ENCODE measurements at regions not wholly inside any gene's neighbourhood (a gene's known extent, or its start where the extent isn't known, plus 50 kb on each side); places are given as distances from the start of the nearest gene placed in this dataset.

GRCh38 chr16:6993544-6993943, 339.1 kb upstream of the RBFOX1 start:
- no peak for FAIRE-seq

GRCh38 chr16:6988846-6989245, 343.8 kb upstream of the RBFOX1 start:
- FAIRE-seq, result no peak

- FAIRE-seq, result no peak
Observed at GRCh38 chr16:6977916-6978315, 354.7 kb upstream of the RBFOX1 start.

GRCh38 chr16:6977291-6977690, 355.4 kb upstream of the RBFOX1 start:
- no peak for FAIRE-seq

DNA sequence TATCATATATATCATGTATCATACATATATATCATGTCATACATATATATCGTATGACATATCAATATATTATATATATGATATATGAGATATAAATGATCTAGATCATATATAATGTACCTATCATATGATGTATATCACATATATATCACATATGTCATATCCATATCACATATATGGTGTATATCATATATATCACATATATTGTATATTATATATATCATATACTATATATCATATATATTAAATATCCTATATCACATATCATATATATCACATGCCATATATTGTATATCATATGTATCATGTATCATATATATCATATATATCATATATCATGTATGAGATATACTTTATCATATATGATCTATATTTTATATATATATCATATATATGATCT, 355.9 kb upstream of the RBFOX1 start:
- FAIRE-seq, result peak; percentile 29

DNA sequence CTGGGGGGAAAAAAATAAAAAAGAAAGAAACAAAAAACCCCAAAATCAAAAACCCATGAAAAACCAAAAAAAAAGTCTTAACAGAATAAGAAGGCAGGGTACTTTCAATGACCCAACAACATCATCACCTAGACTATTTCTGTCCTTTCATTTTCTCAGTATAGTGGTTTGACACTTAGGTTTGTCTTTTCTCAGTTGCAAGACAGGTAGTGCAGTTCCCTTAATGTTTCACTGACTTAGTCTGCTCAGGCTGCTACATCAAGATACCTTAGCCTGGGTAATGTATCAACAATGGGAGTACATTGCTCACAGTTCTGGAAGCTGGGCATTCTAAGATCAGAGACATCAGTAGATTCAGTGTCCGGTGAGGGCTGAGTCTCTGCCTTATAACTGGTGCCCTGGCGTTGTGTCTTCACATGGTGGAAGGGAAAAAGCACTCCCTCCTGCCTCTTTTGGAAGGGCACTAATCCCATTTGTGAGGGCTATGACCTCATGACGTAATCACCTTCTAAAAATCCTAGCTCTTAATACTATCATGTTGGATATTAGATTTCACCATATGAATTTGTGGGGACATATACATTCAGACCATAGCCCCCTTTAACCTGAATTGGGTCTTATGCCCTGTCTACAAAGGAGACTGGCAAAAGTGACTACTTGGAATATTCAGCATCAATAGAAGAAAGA, 362.3 kb upstream of the RBFOX1 start:
- FAIRE-seq, result no peak

- no peak for FAIRE-seq
Observed at GRCh38 chr16:6969594-6969993, 363.1 kb upstream of the RBFOX1 start.

DNA sequence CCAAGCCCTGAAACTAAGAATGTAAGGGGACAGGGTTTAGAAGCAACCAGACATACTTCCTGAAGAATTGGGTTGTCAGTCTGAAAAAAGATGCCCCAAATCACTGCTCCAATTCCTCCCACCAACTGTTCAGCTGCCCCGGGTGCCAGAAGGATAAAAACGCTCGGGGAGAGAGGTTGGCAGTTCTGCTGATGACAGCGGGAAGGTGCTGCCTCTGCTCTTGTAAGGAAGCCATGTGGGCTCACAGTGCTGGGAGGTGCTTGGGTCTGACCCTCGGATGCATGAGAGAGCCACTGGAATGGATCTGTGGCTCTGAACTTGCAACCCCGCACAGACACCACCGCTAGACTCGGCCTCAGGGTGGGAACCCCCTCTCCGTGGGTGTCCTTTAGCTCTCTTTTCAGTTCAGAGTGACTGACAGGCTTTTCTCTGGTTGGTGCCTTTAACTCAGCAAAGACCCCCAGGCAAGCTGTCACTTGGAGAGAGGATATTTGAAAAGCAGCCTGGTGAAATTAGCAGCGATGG, 364.8 kb upstream of the RBFOX1 start:
- no peak for FAIRE-seq

DNA sequence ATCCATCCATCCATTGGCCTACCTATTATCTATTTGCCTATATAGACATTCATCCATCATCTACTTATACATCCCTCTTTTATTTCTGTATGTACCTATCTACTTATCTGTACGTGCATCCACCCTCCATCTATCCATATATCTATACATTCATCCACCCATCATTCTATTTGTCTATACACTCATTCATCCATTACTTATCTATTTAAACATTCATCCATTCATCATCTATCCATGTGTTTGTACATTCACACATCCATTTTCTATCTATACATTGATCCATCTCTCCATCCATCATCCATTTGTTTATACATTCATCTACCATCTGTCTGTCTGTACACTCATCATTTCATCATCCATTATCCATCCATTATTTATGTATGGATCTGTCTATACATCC, 365.7 kb upstream of the RBFOX1 start:
- no peak for FAIRE-seq

GRCh38 chr16:6964679-6965078, 368.0 kb upstream of the RBFOX1 start:
- FAIRE-seq, result no peak

GRCh38 chr16:6961704-6962103, 370.9 kb upstream of the RBFOX1 start:
- no peak for FAIRE-seq

DNA sequence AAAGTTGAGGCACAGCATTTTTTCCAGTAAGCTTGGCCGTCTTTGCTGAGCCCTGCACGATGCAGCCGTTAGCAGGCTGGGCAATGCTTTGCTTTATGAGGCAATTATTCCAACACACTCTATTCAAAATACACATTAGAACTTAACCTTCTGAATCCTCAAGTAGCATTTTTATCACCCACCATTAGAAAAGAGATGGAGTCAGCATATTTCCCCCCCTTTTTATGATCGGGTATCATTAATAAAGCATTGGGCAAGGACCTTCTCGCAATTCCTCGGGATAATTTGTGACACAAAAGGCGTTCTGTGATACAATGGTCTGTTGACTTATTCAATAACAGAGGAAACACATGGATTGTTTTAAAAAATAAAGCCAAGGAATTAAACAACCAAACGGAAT, 374.5 kb upstream of the RBFOX1 start:
- no peak for FAIRE-seq

GRCh38 chr16:6957681-6958080, 375.0 kb upstream of the RBFOX1 start:
- no peak for FAIRE-seq

DNA sequence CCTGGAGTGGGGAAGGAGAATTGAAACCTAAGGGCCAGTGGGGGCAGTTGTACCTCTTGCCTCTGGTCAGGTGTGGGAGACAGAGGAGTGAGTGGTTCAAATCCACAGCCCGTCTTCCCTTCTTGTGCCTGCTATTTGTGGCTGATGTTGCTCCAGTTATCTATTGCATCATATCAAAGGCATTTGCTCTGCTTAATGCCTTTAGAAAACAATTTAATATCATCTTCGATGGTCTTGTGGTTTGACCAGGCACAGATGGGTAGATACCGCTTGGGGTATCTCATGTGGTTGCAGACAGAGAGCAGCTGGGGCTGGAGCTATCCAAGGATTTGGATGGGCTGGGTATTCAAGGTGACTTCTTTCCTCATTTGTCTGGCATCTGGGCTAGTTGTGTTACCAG, 376.1 kb upstream of the RBFOX1 start:
- no peak for FAIRE-seq

GRCh38 chr16:6955303-6955702, 377.3 kb upstream of the RBFOX1 start:
- no peak for FAIRE-seq

DNA sequence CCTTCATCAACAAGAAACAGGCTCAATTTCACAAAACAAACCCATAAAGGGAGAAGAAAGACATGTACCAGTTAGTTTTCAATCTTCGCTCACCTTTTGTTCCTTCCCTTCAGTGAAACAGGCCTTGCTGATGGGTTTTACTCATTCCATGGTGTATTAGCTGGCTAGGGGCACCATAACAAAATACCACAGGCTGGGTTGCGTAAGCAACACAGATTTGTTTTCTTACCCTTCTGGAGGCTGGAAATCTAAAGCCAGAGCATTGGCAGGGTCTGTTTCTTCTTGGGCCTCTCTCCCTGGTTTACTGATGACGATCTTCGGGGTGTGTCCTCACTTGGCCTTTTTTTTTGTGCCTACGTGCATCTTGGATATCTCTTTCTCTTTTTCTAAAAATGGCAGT, 383.4 kb upstream of the RBFOX1 start:
- no peak for FAIRE-seq

DNA sequence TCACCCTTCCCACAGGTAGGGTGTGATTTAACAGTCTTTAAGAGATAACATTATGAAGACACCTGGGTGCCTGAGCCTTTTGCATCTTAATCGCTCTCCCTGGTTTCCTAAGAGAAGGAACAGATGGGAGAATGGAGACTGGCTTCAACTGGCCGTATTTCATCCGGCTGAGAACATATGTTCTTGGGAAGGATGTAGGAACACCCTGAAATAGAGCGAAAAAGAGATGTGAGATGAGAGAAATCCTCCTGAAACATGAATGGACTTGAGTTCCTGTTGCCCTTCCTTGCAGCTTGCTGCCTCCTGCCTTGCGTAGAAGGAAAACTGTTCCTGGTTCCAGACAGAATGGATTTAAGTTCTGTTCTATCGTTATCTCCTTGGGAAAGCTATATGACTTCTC, 385.4 kb upstream of the RBFOX1 start:
- no peak for FAIRE-seq

DNA sequence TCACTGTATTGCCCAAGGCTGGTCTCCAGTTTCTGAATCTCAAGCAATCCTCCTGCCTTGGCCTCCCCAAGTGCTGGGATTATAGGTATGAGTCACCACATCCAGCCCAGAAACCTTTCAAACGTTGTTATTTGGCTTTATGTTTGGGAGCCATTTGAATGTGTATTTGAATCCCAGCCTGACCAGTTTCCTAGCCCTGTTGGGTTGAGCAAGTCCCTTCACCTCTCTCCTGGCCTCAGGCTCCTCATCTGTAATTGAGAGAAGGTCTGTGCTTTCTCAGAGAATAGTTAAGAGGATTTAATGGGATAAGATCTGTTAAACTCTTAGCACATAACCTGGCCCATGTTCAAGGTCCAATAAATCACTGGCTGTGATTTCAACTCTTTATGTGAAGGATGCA, 385.8 kb upstream of the RBFOX1 start:
- FAIRE-seq, result no peak

- FAIRE-seq, result no peak
Observed at GRCh38 chr16:6946106-6946505, 386.5 kb upstream of the RBFOX1 start.

DNA sequence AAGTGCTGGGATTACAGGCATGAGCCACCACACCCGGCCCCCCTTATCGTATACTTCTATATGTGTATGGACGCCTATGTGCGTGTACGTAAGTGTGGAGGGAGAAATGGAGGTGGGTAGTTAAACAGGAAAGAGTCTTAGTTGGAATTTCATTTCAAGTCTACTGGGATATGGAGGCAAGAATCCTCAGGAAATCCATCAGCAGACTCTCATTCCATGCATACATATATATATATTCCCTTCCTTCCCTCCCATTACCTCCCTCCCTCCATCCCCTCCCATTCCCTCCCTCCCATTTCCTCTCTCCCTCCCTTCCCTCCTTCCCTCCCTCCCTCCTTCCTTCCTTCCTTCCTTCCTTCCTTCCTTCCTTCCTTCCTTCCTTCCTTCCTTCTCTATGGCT, 391.7 kb upstream of the RBFOX1 start:
- FAIRE-seq, result no peak

DNA sequence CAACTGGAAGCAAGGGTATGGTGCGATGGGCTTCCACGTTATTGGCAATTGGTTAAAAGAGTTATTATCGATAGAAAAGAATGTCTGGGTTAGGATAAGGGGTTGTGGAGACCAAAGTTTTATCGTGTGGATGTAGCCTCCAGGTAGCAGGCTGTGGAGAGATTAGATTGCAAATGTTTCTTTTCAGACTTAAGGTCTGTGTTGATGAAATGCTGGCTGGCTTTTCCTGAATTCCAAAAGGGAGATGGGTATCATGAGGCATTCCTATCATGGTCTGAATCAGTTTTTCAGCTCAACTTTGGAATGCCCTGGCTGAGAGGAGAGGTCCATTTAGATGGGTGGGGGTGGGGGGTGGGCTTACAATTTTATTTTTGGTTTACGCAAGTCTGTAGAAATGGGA, 395.0 kb upstream of the RBFOX1 start:
- no peak for FAIRE-seq

- no peak for FAIRE-seq
Observed at GRCh38 chr16:6932871-6933385, 399.7 kb upstream of the RBFOX1 start.

- no peak for FAIRE-seq
Observed at GRCh38 chr16:6929868-6930267, 402.8 kb upstream of the RBFOX1 start.

DNA sequence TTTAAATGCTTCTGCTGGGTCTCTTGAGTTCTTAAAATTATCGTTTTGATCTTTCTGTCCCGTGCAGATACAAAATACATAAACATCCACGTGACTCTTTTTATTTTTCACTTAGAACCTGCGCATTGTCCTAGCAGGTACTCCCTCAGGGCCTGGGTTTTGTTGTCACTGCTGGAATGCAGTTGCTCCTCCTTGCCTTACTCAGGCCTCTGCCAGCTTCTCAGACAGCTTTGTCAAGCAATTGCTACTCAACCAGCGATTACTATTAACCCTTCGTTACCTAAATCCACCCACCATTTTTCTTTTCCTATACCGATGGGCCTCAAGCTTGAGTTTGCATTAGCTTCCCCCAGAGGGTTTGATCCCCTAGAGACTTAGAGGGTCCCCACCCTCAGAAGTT, 405.9 kb upstream of the RBFOX1 start:
- no peak for FAIRE-seq

DNA sequence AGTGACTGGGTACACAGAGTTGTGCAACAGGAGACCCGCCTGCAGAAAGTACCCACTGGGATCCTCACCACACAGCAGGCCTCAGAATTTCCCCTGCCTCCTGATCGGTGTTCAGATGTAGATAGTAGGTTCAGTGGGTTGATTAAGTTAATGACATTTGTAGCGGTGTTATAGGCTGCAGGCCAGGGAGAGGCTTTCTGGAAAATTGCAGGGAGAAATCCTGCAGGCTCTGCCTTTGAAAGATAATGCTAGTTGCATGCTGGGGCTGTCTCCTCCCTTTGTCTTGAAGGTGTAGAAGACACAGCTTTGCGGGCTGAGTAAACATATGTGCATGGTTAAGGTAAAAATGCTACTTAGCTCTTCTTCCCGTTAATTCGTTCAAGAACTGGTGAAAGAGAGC, 406.3 kb upstream of the RBFOX1 start:
- FAIRE-seq, result no peak
